H9 (cell line): ENCODE measurements at regions not wholly inside any gene's neighbourhood (a gene's known extent, or its start where the extent isn't known, plus 50 kb on each side); places are given as distances from the start of the nearest gene placed in this dataset.

Experiments
- DNase-seq: peaks from one replicate; pipeline ENCODE4 v3.0.0-alpha.2; 2017
- H2AFZ ChIP-seq: one replicate; pipeline ENCODE4 v1.6.1; 2013; ENCODE audit warnings: mild to moderate bottlenecking, low read length, control low read depth, moderate library complexity
- H2AK5ac ChIP-seq: 2 replicates; pipeline ENCODE4 v1.6.1; 2013; ENCODE audit warnings: low read length, control low read depth, mixed read lengths; ENCODE audit not compliant: insufficient read length
- H2BK120ac ChIP-seq: one replicate; pipeline ENCODE4 v1.6.1; 2013; ENCODE audit warnings: low read depth, mild to moderate bottlenecking, low read length, control low read depth, inconsistent platforms; ENCODE audit not compliant: poor library complexity, severe bottlenecking
- H2BK12ac ChIP-seq: 2 replicates; pipeline ENCODE4 v1.6.1; 2013; ENCODE audit warnings: low read length, control low read depth, mixed read lengths, low read depth; ENCODE audit not compliant: insufficient read length
- H2BK15ac ChIP-seq: 2 replicates; pipeline ENCODE4 v1.6.1; 2013; ENCODE audit warnings: low read depth, low read length, control low read depth
- H2BK20ac ChIP-seq: one replicate; pipeline ENCODE4 v1.6.1; 2013; ENCODE audit warnings: low read depth, mild to moderate bottlenecking, low read length, control low read depth, inconsistent platforms; ENCODE audit not compliant: poor library complexity, severe bottlenecking
- H2BK5ac ChIP-seq: 2 replicates; pipeline ENCODE4 v1.6.1; 2013; ENCODE audit warnings: low read length, control low read depth, mixed read lengths; ENCODE audit not compliant: insufficient read length
- H3K14ac ChIP-seq: 2 replicates; pipeline ENCODE4 v1.6.1; 2013; ENCODE audit warnings: low read length, control low read depth; ENCODE audit not compliant: insufficient read depth
- H3K18ac ChIP-seq: 2 replicates; pipeline ENCODE4 v1.6.1; 2013; ENCODE audit warnings: low read depth, mild to moderate bottlenecking, mixed read lengths, low read length, control low read depth; ENCODE audit not compliant: insufficient read length
- H3K23ac ChIP-seq: 2 replicates; pipeline ENCODE4 v1.6.1; 2013; ENCODE audit warnings: low read length, control low read depth, mixed read lengths, low read depth; ENCODE audit not compliant: insufficient read length
- H3K23me2 ChIP-seq: 2 replicates; pipeline ENCODE4 v1.6.1; 2013; ENCODE audit warnings: low read depth, mild to moderate bottlenecking, mixed read lengths, low read length, control low read depth; ENCODE audit not compliant: insufficient read length, poor library complexity, severe bottlenecking
- H3K27ac ChIP-seq: 2 replicates; pipeline ENCODE4 v1.5.1; 2013; ENCODE audit warnings: low read length, control low read depth, mixed read lengths, low read depth; ENCODE audit not compliant: insufficient read length
- H3K27me3 ChIP-seq: 2 replicates; pipeline ENCODE4 v1.6.1; 2013; ENCODE audit warnings: low read length, control low read depth, inconsistent platforms; ENCODE audit not compliant: insufficient read depth
- H3K4ac ChIP-seq: 2 replicates; pipeline ENCODE4 v1.6.1; 2013; ENCODE audit warnings: low read depth, mild to moderate bottlenecking, control low read depth, inconsistent platforms, low read length, moderate library complexity
- H3K4me1 ChIP-seq: 2 replicates; pipeline ENCODE4 v1.6.1; 2013; ENCODE audit warnings: low read length, control low read depth, inconsistent platforms; ENCODE audit not compliant: insufficient read depth
- H3K4me2 ChIP-seq: 2 replicates; pipeline ENCODE4 v1.6.1; 2013; ENCODE audit warnings: low read length, control low read depth, mixed read lengths; ENCODE audit not compliant: insufficient read length, insufficient read depth
- H3K56ac ChIP-seq: 2 replicates; pipeline ENCODE4 v1.6.1; 2013; ENCODE audit warnings: low read depth, mild to moderate bottlenecking, mixed read lengths, low read length, control low read depth; ENCODE audit not compliant: insufficient read length
- H3K79me1 ChIP-seq: 2 replicates; pipeline ENCODE4 v1.6.1; 2013; ENCODE audit warnings: low read depth, mild to moderate bottlenecking, moderate library complexity, low read length, control low read depth, inconsistent platforms; ENCODE audit not compliant: insufficient read depth, poor library complexity, severe bottlenecking
- H3K79me2 ChIP-seq: 2 replicates; pipeline ENCODE4 v1.6.1; 2013; ENCODE audit warnings: low read length, control low read depth, inconsistent platforms; ENCODE audit not compliant: insufficient read depth
- H3K9ac ChIP-seq: 2 replicates; pipeline ENCODE4 v1.6.1; 2013; ENCODE audit warnings: low read length, control low read depth, mixed read lengths; ENCODE audit not compliant: insufficient read length; ENCODE audit errors: extremely low read depth
- H3K9me3 ChIP-seq: one replicate; pipeline ENCODE4 v1.6.1; 2013; ENCODE audit warnings: low read depth, low read length, inconsistent platforms; ENCODE audit not compliant: control insufficient read depth
- H3T11ph ChIP-seq: one replicate; pipeline ENCODE4 v1.6.1; 2013; ENCODE audit warnings: mild to moderate bottlenecking, low read length, control low read depth, inconsistent platforms
- H4K20me1 ChIP-seq: one replicate; pipeline ENCODE4 v1.6.1; 2013; ENCODE audit not compliant: control insufficient read depth, insufficient read length, insufficient read depth
- H4K5ac ChIP-seq: 2 replicates; pipeline ENCODE4 v1.6.1; 2013; ENCODE audit warnings: low read depth, mild to moderate bottlenecking, mixed read lengths, low read length, control low read depth; ENCODE audit not compliant: insufficient read length
- H4K8ac ChIP-seq: replicated peaks from 2 replicates; pipeline ENCODE4 v1.6.1; 2013; ENCODE audit warnings: low read length, control low read depth, mixed read lengths, low read depth; ENCODE audit not compliant: insufficient read length
- H4K91ac ChIP-seq: 2 replicates; pipeline ENCODE4 v1.6.1; 2013; ENCODE audit warnings: low read depth, mild to moderate bottlenecking, moderate library complexity, mixed read lengths, low read length, control low read depth; ENCODE audit not compliant: insufficient read length
- H3K27ac Mint-ChIP-seq, 3 experiments: 2 replicates in 2 of 3; 3 replicates in 1 of 3; pipeline ENCODE4 v1.8.0; 2020 to 2021; ENCODE audit warnings: mixed read lengths in 3 of 3, mild to moderate bottlenecking in 1 of 3, moderate library complexity in 1 of 3
- H3K27me3 Mint-ChIP-seq: 2 replicates; pipeline ENCODE4 v1.8.0; 2021; ENCODE audit warnings: low read depth, mild to moderate bottlenecking, moderate library complexity, mixed read lengths
- H3K36me3 Mint-ChIP-seq, 3 experiments: 2 replicates in 2 of 3; 3 replicates in 1 of 3; pipeline ENCODE4 v1.8.0; 2020 to 2021; ENCODE audit warnings: low read depth in 3 of 3, mixed read lengths in 3 of 3; ENCODE audit not compliant: insufficient read depth in 1 of 3
- H3K4me1 Mint-ChIP-seq, 2 experiments: 2 replicates each; pipeline ENCODE4 v1.8.0; 2020; ENCODE audit warnings: mixed read lengths in 2 of 2
- H3K4me3 Mint-ChIP-seq, 2 experiments: 2 replicates in 1 of 2; 3 replicates in 1 of 2; pipeline ENCODE4 v1.8.0; 2020 to 2021; ENCODE audit warnings: mild to moderate bottlenecking in 2 of 2, mixed read lengths in 2 of 2, moderate library complexity in 1 of 2
- H3K9me3 Mint-ChIP-seq, 2 experiments: 2 replicates in 1 of 2; 3 replicates in 1 of 2; pipeline ENCODE4 v1.8.0; 2020; ENCODE audit warnings: mild to moderate bottlenecking in 2 of 2, mixed read lengths in 2 of 2, moderate library complexity in 1 of 2
- CTCF ChIP-seq: fragments of 200-600 bp; sonication (generic); conservative IDR thresholded peaks from 3 replicates; pipeline ENCODE4 v1.8.0; 2021; ENCODE audit warnings: antibody characterized with exemption, mild to moderate bottlenecking
- WGBS: extraction: QIAGEN DNeasy Blood & Tissue Kit; methylation state at CpG from one replicate; pipeline ENCODE4 v1.1.7; 2013; ENCODE audit warnings: missing lambda C conversion rate, low lambda C conversion rate, mixed read lengths; ENCODE audit not compliant: insufficient read length; ENCODE audit errors: extremely low coverage; 5-methylcytosine and 5-hydroxymethylcytosine counted together

GRCh38 chr17:83025636-83026280 is 53.7 kb upstream of the METRNL start:
- Histone ChIP-seq H4K8ac (no peak overlapping the region), H4K91ac (no peak overlapping the region), H3K23ac (no peak overlapping the region), H2BK12ac (no peak overlapping the region), H3K18ac (no peak overlapping the region), H3K14ac (0 out of 2 replicates have a peak overlapping the region, but pooled peaks have one; percentile 13), H4K20me1 (no peaks in the 10 kb centered on the region), H3K4ac (no peak overlapping the region), H3K4me2 (no peak overlapping the region), H3K79me2 (no peaks in the 10 kb centered on the region), H3K9me3 (peaks cover 6% of the 10 kb centered on the region), H3K79me1 (no peaks in the 10 kb centered on the region), H4K5ac (no peak overlapping the region), H2BK5ac (no peak overlapping the region), H3K4me1 (no peaks in the 10 kb centered on the region), H3K56ac (no peak overlapping the region), H2AFZ (no peak overlapping the region), H3K9ac (no peak overlapping the region), H3K27me3 (no peaks in the 10 kb centered on the region), H2BK15ac (no peak overlapping the region), H3K27ac (no peak overlapping the region), H3K23me2 (no peaks in the 10 kb centered on the region), H2AK5ac (no peak overlapping the region), H3T11ph (no peak overlapping the region), H2BK20ac (no peak overlapping the region), H2BK120ac (no peak overlapping the region)
- Mint-ChIP-seq H3K27me3 (peaks cover 1% of the 10 kb centered on the region; the same call in 1 of the 2 replicates), H3K36me3 (peaks cover 16 to 21% (median 19%) of the 10 kb centered on the region in 3 experiments), H3K4me3 (no peak overlapping the region), H3K9me3 (peaks cover 9 to 12% of the 10 kb centered on the region in 2 experiments; a peak in 2 of 5 replicates), H3K4me1 (peaks cover 6 to 7% of the 10 kb centered on the region in 2 experiments), H3K27ac (peak overlapping the region in 1 of 3 experiments; percentile 50; a peak in 1 of 7 replicates)
- TF ChIP-seq CTCF, result no peak
- no CpG with 5 or more reads among the region's 31 CpGs for whole genome bisulfite sequencing
- no peak for DNase-seq
